Endothelial cell of umbilical vein (primary cell): ENCODE measurements at regions not wholly inside any gene's neighbourhood (a gene's known extent, or its start where the extent isn't known, plus 50 kb on each side); places are given as distances from the start of the nearest gene placed in this dataset.

Experiments
- BruUV-seq: library from RNA; stranded (reverse); fragments of 400-500 nt; replicated peaks from 2 replicates; lab custom pipeline; 2021; lab: Mats Ljungman, UMichigan
- CTCF ChIA-PET: fragments of 300-600, 350-600 bp; sonication (Branson Sonifier 250); formaldehyde crosslinking; loops from one replicate; lab custom pipeline; 2021; ENCODE audit warnings: antibody characterized with exemption, inconsistent platforms; lab: Charles Lee
- POLR2A ChIA-PET: fragments of 300-600, 350-600 bp; sonication (Branson Sonifier 250); formaldehyde crosslinking; loops from one replicate; lab custom pipeline; 2021; ENCODE audit warnings: antibody characterized with exemption, inconsistent platforms; lab: Charles Lee
- DNase-seq: peaks from one replicate; pipeline ENCODE4 v3.0.0-alpha.2; 2011; ENCODE audit warnings: low read depth, low spot score
- FAIRE-seq: peaks from 2 replicates; lab custom pipeline; 2011; peaks lifted over from hg19 to GRCh38; lab: Jason Lieb, UNC
- H2AFZ ChIP-seq: 2 replicates; pipeline ENCODE4 v1.6.0; 2012; ENCODE audit warnings: low read depth, low read length, control low read depth, inconsistent platforms
- H3K27ac ChIP-seq: 2 replicates; pipeline ENCODE4 v1.5.1; 2011; ENCODE audit warnings: low read depth, mild to moderate bottlenecking, control low read depth, low read length, moderate library complexity; ENCODE audit not compliant: insufficient read depth
- H3K27me3 ChIP-seq, 2 experiments: 2 replicates each; pipeline versions ENCODE4 v1.6.0 to v1.6.1; 2011; ENCODE audit warnings: low read length in 2 of 2, mixed read lengths in 1 of 2; ENCODE audit not compliant: control insufficient read depth in 2 of 2, insufficient read depth in 2 of 2
- H3K36me3 ChIP-seq, 2 experiments: 2 replicates in 1 of 2; 3 replicates in 1 of 2; pipeline ENCODE4 v1.5.1; 2011; ENCODE audit warnings: low read length in 2 of 2, mild to moderate bottlenecking in 1 of 2, moderate library complexity in 1 of 2; ENCODE audit not compliant: control insufficient read depth in 2 of 2, insufficient read depth in 2 of 2; ENCODE audit errors: extremely low read depth in 1 of 2
- H3K4me1 ChIP-seq: 3 replicates; pipeline ENCODE4 v1.5.1; 2011; ENCODE audit warnings: mild to moderate bottlenecking, low read length; ENCODE audit not compliant: control insufficient read depth, insufficient read depth; ENCODE audit errors: extremely low read depth
- H3K4me2 ChIP-seq: 2 replicates; pipeline ENCODE4 v1.6.1; 2011; ENCODE audit warnings: low read length, control low read depth, mixed read lengths; ENCODE audit not compliant: insufficient read depth
- H3K4me3 ChIP-seq, 3 experiments: fragments of 200-600 bp in 1 of 3; sonication (generic), shearing (Covaris generic) in 1 of 3; replicated peaks in 1 of 3; 2 replicates each; pipeline ENCODE4 v1.5.1; 2011 to 2016; ENCODE audit warnings: control low read depth in 3 of 3, low read length in 3 of 3, mild to moderate bottlenecking in 2 of 3, inconsistent platforms in 1 of 3, low read depth in 1 of 3, moderate library complexity in 1 of 3; ENCODE audit not compliant: insufficient read depth in 1 of 3
- H3K79me2 ChIP-seq: 2 replicates; pipeline ENCODE4 v1.6.0; 2012; ENCODE audit warnings: low read length, inconsistent platforms; ENCODE audit not compliant: control insufficient read depth, insufficient read depth
- H3K9ac ChIP-seq: replicated peaks from 2 replicates; pipeline ENCODE3; 2011; ENCODE audit warnings: low read length, control low read depth; ENCODE audit not compliant: insufficient read depth; ENCODE audit errors: extremely low read depth
- H3K9me1 ChIP-seq: replicated peaks from 3 replicates; pipeline ENCODE4 v1.6.0; 2011; ENCODE audit warnings: mild to moderate bottlenecking, low read length; ENCODE audit not compliant: control insufficient read depth, insufficient read depth; ENCODE audit errors: extremely low read depth
- H3K9me3 ChIP-seq: replicated peaks from 2 replicates; pipeline ENCODE4 v1.5.1; 2012; ENCODE audit warnings: low read length, inconsistent platforms; ENCODE audit not compliant: control insufficient read depth, insufficient read depth
- H4K20me1 ChIP-seq: replicated peaks from 2 replicates; pipeline ENCODE3; 2011; ENCODE audit warnings: mild to moderate bottlenecking, low read length; ENCODE audit not compliant: control insufficient read depth, insufficient read depth; ENCODE audit errors: extremely low read depth
- EZH2 ChIP-seq: IDR thresholded peaks from 2 replicates; pipeline ENCODE4 v1.6.1; 2012; ENCODE audit warnings: borderline replicate concordance, low read depth, mild to moderate bottlenecking, moderate library complexity, low read length, inconsistent platforms; ENCODE audit not compliant: severe bottlenecking
- FOS ChIP-seq: IDR thresholded peaks from 2 replicates; pipeline ENCODE4 v1.6.1; 2011; ENCODE audit warnings: mild to moderate bottlenecking, low read length, moderate library complexity, borderline replicate concordance; ENCODE audit not compliant: insufficient read depth
- GATA2 ChIP-seq: IDR thresholded peaks from 2 replicates; pipeline ENCODE4 v1.7.0; 2011; ENCODE audit warnings: low read depth, mild to moderate bottlenecking, moderate library complexity, mixed read lengths, low read length; ENCODE audit not compliant: insufficient read length, insufficient read depth
- JUN ChIP-seq: IDR thresholded peaks from 2 replicates; pipeline ENCODE4 v1.6.1; 2011; ENCODE audit warnings: borderline replicate concordance, low read depth; ENCODE audit not compliant: insufficient read length, insufficient read depth
- MAX ChIP-seq: IDR thresholded peaks from 2 replicates; pipeline ENCODE4 v1.6.1; 2011; ENCODE audit not compliant: insufficient read depth, insufficient read length
- MYC ChIP-seq: IDR thresholded peaks from one replicate; pipeline ENCODE4 v1.6.1; 2011; ENCODE audit warnings: mild to moderate bottlenecking, low read depth, low read length
- POLR2A ChIP-seq: IDR thresholded peaks from 2 replicates; pipeline ENCODE4 v1.6.1; 2012; ENCODE audit warnings: low read depth, mild to moderate bottlenecking, control low read depth, low read length
- POLR2AphosphoS5 ChIP-seq: IDR thresholded peaks from 2 replicates; pipeline ENCODE4 v1.6.1; 2012; ENCODE audit warnings: low read depth, mild to moderate bottlenecking, control low read depth, low read length, moderate library complexity; ENCODE audit not compliant: insufficient read depth
- dilution Hi-C: fragments of 300-500 bp; cut with MboI; formaldehyde crosslinking; loops from one replicate; pipeline ENCODE4 v1.15.0; 2019; ENCODE audit warnings: low sequenced_read_pairs; ENCODE audit not compliant: extremely low pct_ligation_motif_present
- intact Hi-C: fragments of 100-400 bp; cut with micrococcal nuclease; formaldehyde crosslinking; loops from one replicate; pipeline ENCODE4 v1.10.0; 2022
- TF ChIP-seq, protein P1 (sequence below), 2 donors: IDR thresholded peaks; 1 replicate in 1 of 2; 2 replicates in 1 of 2; pipeline ENCODE4 v1.5.1; 2011; ENCODE audit warnings: low read length in 2 of 2, mild to moderate bottlenecking in 2 of 2, moderate library complexity in 2 of 2, control low read depth in 1 of 2, inconsistent platforms in 1 of 2, low read depth in 1 of 2; ENCODE audit not compliant: insufficient read depth in 1 of 2; ENCODE audit errors: extremely low read depth in 1 of 2

DNA sequence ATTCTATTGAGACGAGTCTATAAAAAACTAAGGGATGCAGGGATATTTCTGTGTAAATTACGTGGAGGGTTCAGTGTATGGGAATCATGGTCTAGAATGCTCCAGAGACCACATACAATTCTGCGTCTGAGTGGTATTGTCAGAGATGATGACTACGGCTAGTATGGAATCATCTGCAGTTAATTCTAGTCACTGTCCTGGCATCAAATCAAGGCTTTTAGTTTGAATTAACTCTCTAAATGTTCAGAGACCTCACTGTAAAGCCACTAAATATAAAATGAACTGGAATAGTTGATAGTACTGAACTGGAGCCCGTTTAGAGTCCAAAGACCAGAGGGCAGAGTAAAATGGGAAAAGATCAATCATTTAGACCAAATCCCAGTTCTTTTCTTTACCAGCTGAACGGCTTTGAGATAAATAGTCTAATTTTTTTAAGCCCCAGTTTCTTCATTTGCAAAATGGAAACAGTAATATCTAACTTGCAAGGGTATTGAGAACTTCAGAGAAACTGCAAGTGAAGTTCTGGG lies 599.8 kb downstream of the EBF1 start:
- dilution Hi-C loops, result no loop called here
- TF ChIP-seq POLR2AphosphoS5 (no peak), FOS (no peak), JUN (no peak), MYC (no peak), POLR2A (no peak), MAX (no peak), GATA2 (no peak), EZH2 (no peak)
- TF ChIP-seq, protein P1, sequence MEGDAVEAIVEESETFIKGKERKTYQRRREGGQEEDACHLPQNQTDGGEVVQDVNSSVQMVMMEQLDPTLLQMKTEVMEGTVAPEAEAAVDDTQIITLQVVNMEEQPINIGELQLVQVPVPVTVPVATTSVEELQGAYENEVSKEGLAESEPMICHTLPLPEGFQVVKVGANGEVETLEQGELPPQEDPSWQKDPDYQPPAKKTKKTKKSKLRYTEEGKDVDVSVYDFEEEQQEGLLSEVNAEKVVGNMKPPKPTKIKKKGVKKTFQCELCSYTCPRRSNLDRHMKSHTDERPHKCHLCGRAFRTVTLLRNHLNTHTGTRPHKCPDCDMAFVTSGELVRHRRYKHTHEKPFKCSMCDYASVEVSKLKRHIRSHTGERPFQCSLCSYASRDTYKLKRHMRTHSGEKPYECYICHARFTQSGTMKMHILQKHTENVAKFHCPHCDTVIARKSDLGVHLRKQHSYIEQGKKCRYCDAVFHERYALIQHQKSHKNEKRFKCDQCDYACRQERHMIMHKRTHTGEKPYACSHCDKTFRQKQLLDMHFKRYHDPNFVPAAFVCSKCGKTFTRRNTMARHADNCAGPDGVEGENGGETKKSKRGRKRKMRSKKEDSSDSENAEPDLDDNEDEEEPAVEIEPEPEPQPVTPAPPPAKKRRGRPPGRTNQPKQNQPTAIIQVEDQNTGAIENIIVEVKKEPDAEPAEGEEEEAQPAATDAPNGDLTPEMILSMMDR (IDR thresholded peaks at IDR 0.05; ENCODE audit: extremely low read depth in 1 of 2, insufficient read depth in 1 of 2, low read depth in 1 of 2, low read length in 2 of 2), result no peak
- TSS peak; percentile 88 for BruUV-seq
- ChIA-PET POLR2A (no interaction called here), CTCF (no interaction called here)
- Histone ChIP-seq H2AFZ (no peak overlapping the region), H3K4me3 (no peak overlapping the region), H3K4me1 (no peaks in the 10 kb centered on the region), H3K79me2 (no peaks in the 10 kb centered on the region), H3K27me3 (no peaks in the 10 kb centered on the region), H3K9ac (no peak overlapping the region), H3K9me3 (no peaks in the 10 kb centered on the region), H3K4me2 (no peak overlapping the region), H3K9me1 (no peaks in the 10 kb centered on the region), H4K20me1 (no peaks in the 10 kb centered on the region), H3K36me3 (no peaks in the 10 kb centered on the region), H3K27ac (no peak overlapping the region)
- FAIRE-seq (no peak), DNase-seq (no peak)
- intact Hi-C loops, result no loop called here
